Common myeloid progenitor, CD34-positive (primary cell): ENCODE measurements at regions not wholly inside any gene's neighbourhood (a gene's known extent, or its start where the extent isn't known, plus 50 kb on each side); places are given as distances from the start of the nearest gene placed in this dataset.
"Not testable (repeated sequence)": the region's sequence is repeated elsewhere in the genome, so short reads cannot be mapped to it uniquely, and the experiment has no call there.

Experiments
- CTCF ChIA-PET: fragments of 350-600 bp; sonication (Branson Sonifier 250); formaldehyde crosslinking; loops from one replicate; lab custom pipeline; 2021; ENCODE audit warnings: antibody characterized with exemption; lab: Charles Lee
- POLR2A ChIA-PET: fragments of 350-600 bp; sonication (Branson Sonifier 250); formaldehyde crosslinking; loops from one replicate; lab custom pipeline; 2021; ENCODE audit warnings: antibody characterized with exemption; lab: Charles Lee
- DNase-seq, 3 donors: peaks; one replicate each; pipeline versions ENCODE4 v3.0.0 to v3.0.0-alpha.2; 2013
- H3K27ac ChIP-seq, 2 experiments: 1 replicate in 1 of 2; 2 replicates in 1 of 2; pipeline ENCODE4 v1.7.0; 2013; ENCODE audit warnings: inconsistent platforms in 2 of 2, low read length in 2 of 2, mild to moderate bottlenecking in 2 of 2, low read depth in 1 of 2, moderate library complexity in 1 of 2; ENCODE audit not compliant: severe bottlenecking in 2 of 2, insufficient read depth in 1 of 2, poor library complexity in 1 of 2
- H3K27me3 ChIP-seq, 5 experiments: replicated peaks in 2 of 5; 1 replicate in 3 of 5; 2 replicates in 2 of 5; pipeline versions ENCODE4 v1.6.1 to v1.7.0; 2013; ENCODE audit warnings: low read length in 4 of 5, mild to moderate bottlenecking in 2 of 5, moderate library complexity in 2 of 5, inconsistent platforms in 1 of 5; ENCODE audit not compliant: insufficient read depth in 5 of 5, control insufficient read depth in 4 of 5
- H3K36me3 ChIP-seq, 4 experiments: 1 replicate in 2 of 4; 2 replicates in 2 of 4; pipeline versions ENCODE4 v1.6.1 to v1.7.0; 2013; ENCODE audit warnings: low read length in 3 of 4, control low read depth in 1 of 4, mild to moderate bottlenecking in 1 of 4; ENCODE audit not compliant: control insufficient read depth in 4 of 4, insufficient read depth in 4 of 4
- H3K4me1 ChIP-seq, 4 experiments: 1 replicate in 3 of 4; 2 replicates in 1 of 4; pipeline versions ENCODE4 v1.6.1 to v1.7.1; 2013; ENCODE audit warnings: low read length in 3 of 4, mild to moderate bottlenecking in 3 of 4, control low read depth in 1 of 4, inconsistent platforms in 1 of 4, moderate library complexity in 1 of 4; ENCODE audit not compliant: control insufficient read depth in 4 of 4, insufficient read depth in 4 of 4; ENCODE audit errors: control extremely low read depth in 1 of 4
- H3K4me3 ChIP-seq, 7 experiments: 1 replicate in 4 of 7; 2 replicates in 3 of 7; pipeline versions ENCODE4 v1.5.1 to v1.7.0; 2013; ENCODE audit warnings: mild to moderate bottlenecking in 7 of 7, low read length in 6 of 7, moderate library complexity in 6 of 7, inconsistent platforms in 2 of 7, low read depth in 2 of 7, control low read depth in 1 of 7; ENCODE audit not compliant: insufficient read depth in 4 of 7, control insufficient read depth in 1 of 7; ENCODE audit errors: extremely low read depth in 1 of 7
- H3K9me3 ChIP-seq, 5 experiments: 1 replicate in 4 of 5; 2 replicates in 1 of 5; pipeline versions ENCODE4 v1.6.1 to v1.7.1; 2013; ENCODE audit warnings: low read length in 4 of 5, mild to moderate bottlenecking in 2 of 5, inconsistent platforms in 1 of 5, low read depth in 1 of 5, moderate library complexity in 1 of 5; ENCODE audit not compliant: control insufficient read depth in 4 of 5, insufficient read depth in 2 of 5; ENCODE audit errors: control extremely low read depth in 1 of 5
- WGBS: methylation state at CpG from one replicate; pipeline ENCODE4 v1.1.5; 2013; ENCODE audit not compliant: insufficient coverage; 5-methylcytosine and 5-hydroxymethylcytosine counted together

GRCh38 chr2:82226441-82226840, 1921.9 kb upstream of the LRRTM1 start:
- H3K4me3 ChIP-seq = no peak overlapping the region
- H3K9me3 ChIP-seq = peaks cover 0 to 10% (median 0%) of the 10 kb centered on the region in 5 experiments
- H3K4me1 ChIP-seq = no peaks in the 10 kb centered on the region
- DNase-seq = no peak
- H3K27ac ChIP-seq = no peak overlapping the region
- POLR2A ChIA-PET = no interaction called here
- no peaks in the 10 kb centered on the region for H3K36me3 ChIP-seq
- CTCF ChIA-PET = no interaction called here
- no CpG with 5 or more reads among the region's 2 CpGs for WGBS
- no peaks in the 10 kb centered on the region for H3K27me3 ChIP-seq

DNA sequence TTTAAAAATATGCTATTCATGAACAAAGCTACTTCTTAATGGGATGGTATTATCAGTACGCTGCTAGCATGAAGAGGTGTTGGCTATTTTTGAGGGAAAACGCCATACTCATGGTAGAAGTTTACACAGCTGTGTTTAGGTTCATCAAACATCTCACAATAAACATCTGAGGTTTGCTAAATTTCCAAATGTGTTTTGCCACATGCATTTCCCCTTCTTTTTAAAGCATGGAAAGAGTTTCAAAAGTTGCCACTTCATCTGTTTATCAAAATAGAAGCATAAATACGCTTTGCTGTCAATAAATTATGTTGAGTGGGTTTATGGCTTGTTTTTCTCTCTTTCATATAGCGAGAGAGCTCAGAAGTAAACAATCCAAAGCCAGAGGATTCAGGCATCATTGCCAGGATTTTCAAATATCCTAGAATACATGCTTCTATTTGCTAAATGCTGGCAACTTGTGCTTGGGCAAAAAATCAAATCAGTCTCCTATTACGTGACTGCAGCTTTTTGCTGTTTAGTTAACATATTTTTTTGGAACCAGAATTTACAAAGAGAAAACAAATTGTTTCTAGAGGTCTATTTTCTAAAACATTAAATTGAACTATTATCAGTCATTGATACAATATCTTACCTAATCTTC, 1919.9 kb upstream of the LRRTM1 start:
- Histone ChIP-seq H3K27me3 (no peaks in the 10 kb centered on the region), H3K9me3 (peaks cover 0 to 12% (median 0%) of the 10 kb centered on the region in 5 experiments), H3K36me3 (no peaks in the 10 kb centered on the region), H3K27ac (no peak overlapping the region), H3K4me1 (no peaks in the 10 kb centered on the region), H3K4me3 (no peak overlapping the region)
- WGBS = 87% methylated on average over 2 of the region's 5 CpGs
- DNase-seq = no peak
- ChIA-PET POLR2A (no interaction called here), CTCF (no interaction called here)

GRCh38 chr2:82215212-82215611, 1910.7 kb upstream of the LRRTM1 start:
- H3K4me1 ChIP-seq = no peaks in the 10 kb centered on the region
- H3K9me3 ChIP-seq = no peaks in the 10 kb centered on the region
- H3K4me3 ChIP-seq = no peak overlapping the region
- H3K27ac ChIP-seq = no peak overlapping the region
- DNase-seq = no peak
- ChIA-PET POLR2A (no interaction called here), CTCF (interaction anchor here (0.7 kb wide), 1 partner anchor 12 kb away, joined by 3 read pairs; no protein-coding TSS in a partner anchor)
- 96% methylated on average over 4 of the region's 4 CpGs for whole genome bisulfite sequencing
- no peaks in the 10 kb centered on the region for H3K36me3 ChIP-seq
- no peaks in the 10 kb centered on the region for H3K27me3 ChIP-seq

- H3K4me3 ChIP-seq = no peak overlapping the region
- 100% methylated on average over 1 of the region's 3 CpGs for WGBS
- POLR2A ChIA-PET = no interaction called here
- H3K4me1 ChIP-seq = no peaks in the 10 kb centered on the region
- no peak for DNase-seq
- no peaks in the 10 kb centered on the region for H3K27me3 ChIP-seq
- H3K9me3 ChIP-seq = no peaks in the 10 kb centered on the region
- H3K36me3 ChIP-seq = no peaks in the 10 kb centered on the region
- H3K27ac ChIP-seq = no peak overlapping the region
- CTCF ChIA-PET = no interaction called here
Observed at GRCh38 chr2:82199493-82199852, 1894.9 kb upstream of the LRRTM1 start.

- ChIA-PET CTCF (no interaction called here), POLR2A (no interaction called here)
- DNase-seq = no peak
- no peaks in the 10 kb centered on the region for H3K36me3 ChIP-seq
- no peaks in the 10 kb centered on the region for H3K27me3 ChIP-seq
- no peak overlapping the region for H3K27ac ChIP-seq
- no CpG with 5 or more reads among the region's 4 CpGs for WGBS
- H3K4me3 ChIP-seq = no peak overlapping the region
- H3K9me3 ChIP-seq = no peaks in the 10 kb centered on the region
- no peaks in the 10 kb centered on the region for H3K4me1 ChIP-seq
Observed at GRCh38 chr2:82198809-82199492, 1894.4 kb upstream of the LRRTM1 start.

- POLR2A ChIA-PET = no interaction called here
- H3K36me3 ChIP-seq = no peaks in the 10 kb centered on the region
- H3K4me3 ChIP-seq = no peak overlapping the region
- no peaks in the 10 kb centered on the region for H3K4me1 ChIP-seq
- H3K9me3 ChIP-seq = no peaks in the 10 kb centered on the region
- DNase-seq = no peak
- CTCF ChIA-PET = no interaction called here
- H3K27me3 ChIP-seq = no peaks in the 10 kb centered on the region
- no peak overlapping the region for H3K27ac ChIP-seq
Observed at GRCh38 chr2:82182270-82182669, 1877.7 kb upstream of the LRRTM1 start.

- CTCF ChIA-PET, POLR2A ChIA-PET: not testable (repeated sequence)
- WGBS = 100% methylated on average over 6 of the region's 10 CpGs
Observed at GRCh38 chr2:82175210-82175609, 1870.7 kb upstream of the LRRTM1 start.

More at GRCh38 chr2:82175210-82175609, 1870.7 kb upstream of the LRRTM1 start:
- not testable (repeated sequence) for H3K27ac ChIP-seq, DNase-seq, H3K4me1 ChIP-seq, H3K9me3 ChIP-seq, H3K36me3 ChIP-seq, H3K27me3 ChIP-seq, H3K4me3 ChIP-seq
